Astrocyte (in vitro differentiated cells and primary cell): ENCODE measurements at regions not wholly inside any gene's neighbourhood (a gene's known extent, or its start where the extent isn't known, plus 50 kb on each side); places are given as distances from the start of the nearest gene placed in this dataset.

Source experiments
- DNase-seq: peaks from one replicate; pipeline ENCODE4 v3.0.0-alpha.2; 2010; ENCODE audit warnings: low read depth
- FAIRE-seq: peaks from 2 replicates; lab custom pipeline; 2011; peaks lifted over from hg19 to GRCh38; lab: Jason Lieb, UNC
- H2AFZ ChIP-seq: 2 replicates; pipeline ENCODE4 v1.6.0; 2012; ENCODE audit warnings: low read depth, low read length, inconsistent platforms
- H3K27ac ChIP-seq: 2 replicates; pipeline ENCODE4 v1.5.1; 2011; ENCODE audit warnings: low read depth, low read length, inconsistent platforms
- H3K27me3 ChIP-seq: 2 replicates; pipeline ENCODE4 v1.6.0; 2011; ENCODE audit warnings: low read length, inconsistent platforms; ENCODE audit not compliant: insufficient read depth
- H3K36me3 ChIP-seq: 2 replicates; pipeline ENCODE4 v1.5.1; 2011; ENCODE audit warnings: low read length, inconsistent platforms; ENCODE audit not compliant: insufficient read depth
- H3K4me1 ChIP-seq: 2 replicates; pipeline ENCODE4 v1.5.1; 2011; ENCODE audit warnings: low read length, inconsistent platforms; ENCODE audit not compliant: insufficient read depth
- H3K4me2 ChIP-seq: 2 replicates; pipeline ENCODE4 v1.6.0; 2012; ENCODE audit warnings: low read length, inconsistent platforms
- H3K4me3 ChIP-seq: 2 replicates; pipeline ENCODE4 v1.5.1; 2011; ENCODE audit warnings: low read depth, mild to moderate bottlenecking, low read length, inconsistent platforms; ENCODE audit not compliant: insufficient read depth
- H3K79me2 ChIP-seq: 2 replicates; pipeline ENCODE4 v1.6.0; 2012; ENCODE audit warnings: mild to moderate bottlenecking, low read length, inconsistent platforms; ENCODE audit not compliant: insufficient read depth
- H3K9ac ChIP-seq: 2 replicates; pipeline ENCODE4 v1.6.0; 2012; ENCODE audit warnings: mild to moderate bottlenecking, low read length, inconsistent platforms
- H3K9me3 ChIP-seq: 2 replicates; pipeline ENCODE4 v1.5.1; 2012; ENCODE audit warnings: low read depth, mild to moderate bottlenecking, low read length, inconsistent platforms; ENCODE audit not compliant: insufficient read depth
- H4K20me1 ChIP-seq: 2 replicates; pipeline ENCODE4 v1.6.0; 2012; ENCODE audit warnings: low read length, inconsistent platforms; ENCODE audit not compliant: insufficient read depth
- H3K27ac Mint-ChIP-seq: one replicate; pipeline ENCODE4 v1.8.0; 2021; ENCODE audit warnings: mild to moderate bottlenecking, mixed read lengths; ENCODE audit not compliant: unreplicated experiment
- H3K27me3 Mint-ChIP-seq: one replicate; pipeline ENCODE4 v1.8.0; 2021; ENCODE audit warnings: low read depth, mixed read lengths; ENCODE audit not compliant: unreplicated experiment
- H3K36me3 Mint-ChIP-seq: one replicate; pipeline ENCODE4 v1.8.0; 2021; ENCODE audit warnings: low read depth, mixed read lengths; ENCODE audit not compliant: unreplicated experiment
- H3K4me1 Mint-ChIP-seq: one replicate; pipeline ENCODE4 v1.8.0; 2021; ENCODE audit warnings: low read depth, mixed read lengths; ENCODE audit not compliant: unreplicated experiment
- H3K4me3 Mint-ChIP-seq: one replicate; pipeline ENCODE4 v1.8.0; 2021; ENCODE audit warnings: mild to moderate bottlenecking, moderate library complexity, mixed read lengths; ENCODE audit not compliant: unreplicated experiment
- H3K9me3 Mint-ChIP-seq: one replicate; pipeline ENCODE4 v1.8.0; 2021; ENCODE audit warnings: mild to moderate bottlenecking, mixed read lengths; ENCODE audit not compliant: unreplicated experiment
- CTCF ChIP-seq: IDR thresholded peaks from 2 replicates; pipeline ENCODE4 v1.5.1; 2011; ENCODE audit warnings: low read depth, mild to moderate bottlenecking, inconsistent platforms, low read length, moderate library complexity; ENCODE audit not compliant: insufficient read depth
- EZH2 ChIP-seq: IDR thresholded peaks from 2 replicates; pipeline ENCODE4 v1.6.1; 2012; ENCODE audit warnings: mild to moderate bottlenecking, low read length, inconsistent platforms; ENCODE audit not compliant: insufficient read depth

GRCh38 chr1:38168365-38168764 lies 121.8 kb upstream of the POU3F1 start:
- H4K20me1 ChIP-seq, result no peaks in the 10 kb centered on the region
- no peak for TF ChIP-seq CTCF
- TF ChIP-seq EZH2, result no peak
- H3K4me3 ChIP-seq, result no peak overlapping the region
- Mint-ChIP-seq H3K36me3 (peaks cover 2% of the 10 kb centered on the region), H3K4me1 (peaks cover 6% of the 10 kb centered on the region), H3K27me3 (peaks cover 40% of the 10 kb centered on the region), H3K4me3 (no peak overlapping the region), H3K27ac (no peak overlapping the region), H3K9me3 (peaks cover 3% of the 10 kb centered on the region)
- H3K9me3 ChIP-seq, result no peaks in the 10 kb centered on the region
- peaks cover 4% of the 10 kb centered on the region for H3K27me3 ChIP-seq
- H3K79me2 ChIP-seq, result no peaks in the 10 kb centered on the region
- FAIRE-seq (no peak), DNase-seq (no peak)
- no peaks in the 10 kb centered on the region for H3K36me3 ChIP-seq
- H3K27ac ChIP-seq, result no peak overlapping the region
- H3K4me2 ChIP-seq, result no peak overlapping the region
- H2AFZ ChIP-seq, result no peak overlapping the region
- no peak overlapping the region for H3K9ac ChIP-seq
- H3K4me1 ChIP-seq, result no peaks in the 10 kb centered on the region

GRCh38 chr1:38166461-38166860 lies 119.9 kb upstream of the POU3F1 start:
- TF ChIP-seq CTCF, result no peak
- TF ChIP-seq EZH2, result no peak
- no peak overlapping the region for H3K27ac ChIP-seq
- FAIRE-seq (no peak), DNase-seq (no peak)
- H4K20me1 ChIP-seq, result no peaks in the 10 kb centered on the region
- no peaks in the 10 kb centered on the region for H3K79me2 ChIP-seq
- no peak overlapping the region for H2AFZ ChIP-seq
- Mint-ChIP-seq H3K4me1 (peaks cover 6% of the 10 kb centered on the region), H3K9me3 (peaks cover 3% of the 10 kb centered on the region), H3K36me3 (peaks cover 2% of the 10 kb centered on the region), H3K27me3 (peaks cover 39% of the 10 kb centered on the region), H3K27ac (no peak overlapping the region), H3K4me3 (no peak overlapping the region)
- H3K9ac ChIP-seq, result no peak overlapping the region
- no peaks in the 10 kb centered on the region for H3K9me3 ChIP-seq
- H3K27me3 ChIP-seq, result peaks cover 7% of the 10 kb centered on the region
- no peaks in the 10 kb centered on the region for H3K4me1 ChIP-seq
- H3K4me3 ChIP-seq, result no peak overlapping the region
- no peaks in the 10 kb centered on the region for H3K36me3 ChIP-seq
- H3K4me2 ChIP-seq, result no peak overlapping the region

- no peak overlapping the region for H3K27ac Mint-ChIP-seq
- H3K4me3 Mint-ChIP-seq, result no peak overlapping the region
- no peaks in the 10 kb centered on the region for H3K4me1 Mint-ChIP-seq
- H3K27me3 Mint-ChIP-seq, result peaks cover 31% of the 10 kb centered on the region
- Histone ChIP-seq H3K4me3 (no peak overlapping the region), H3K36me3 (no peaks in the 10 kb centered on the region), H3K9me3 (peaks cover 3% of the 10 kb centered on the region), H2AFZ (no peak overlapping the region), H3K27ac (no peak overlapping the region), H3K79me2 (no peaks in the 10 kb centered on the region), H3K9ac (no peak overlapping the region), H4K20me1 (no peaks in the 10 kb centered on the region), H3K4me2 (no peak overlapping the region), H3K27me3 (peaks cover 4% of the 10 kb centered on the region), H3K4me1 (no peaks in the 10 kb centered on the region)
- peaks cover 13% of the 10 kb centered on the region for H3K9me3 Mint-ChIP-seq
- H3K36me3 Mint-ChIP-seq, result peaks cover 2% of the 10 kb centered on the region
- DNase-seq (no peak), FAIRE-seq (no peak)
- TF ChIP-seq EZH2 (no peak), CTCF (no peak)
Measured at GRCh38 chr1:38153778-38154470, 107.3 kb upstream of the POU3F1 start.
